DMS 273 (cell line): ENCODE measurements at regions not wholly inside any gene's neighbourhood (a gene's known extent, or its start where the extent isn't known, plus 50 kb on each side); places are given as distances from the start of the nearest gene placed in this dataset.
"Not testable (repeated sequence)": the region's sequence is repeated elsewhere in the genome, so short reads cannot be mapped to it uniquely, and the experiment has no call there.

Experiments
- DNase-seq: peaks from one replicate; lab custom pipeline; 2025; ENCODE audit not compliant: unreplicated experiment; lab: John Stamatoyannopoulos, UW

- no peak for DNase-seq
Observed at GRCh38 chr18:37847544-37847943, 281.9 kb upstream of the CELF4 start.

DNA sequence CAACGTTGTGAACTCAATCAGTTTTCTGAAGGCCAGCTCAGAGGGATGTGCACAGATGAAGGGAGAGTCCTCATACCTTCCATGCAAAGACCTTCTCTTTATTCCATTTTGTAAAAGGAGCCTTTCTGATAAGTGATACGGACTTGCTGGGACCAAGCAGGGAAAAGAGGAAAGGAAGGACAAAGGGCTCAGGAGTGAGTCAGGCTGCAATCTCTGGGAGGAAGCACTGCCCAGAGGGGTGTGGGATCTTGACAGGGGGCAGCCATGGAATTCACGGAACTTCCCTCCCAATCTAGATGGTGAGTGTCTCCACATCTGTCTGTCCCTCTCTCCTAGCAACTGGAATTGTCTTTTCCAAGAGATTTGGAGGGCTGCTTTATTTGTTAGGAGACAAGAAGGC lies 281.4 kb upstream of the CELF4 start:
- no peak for DNase-seq

GRCh38 chr18:37845498-37845897 lies 279.9 kb upstream of the CELF4 start:
- no peak for DNase-seq

GRCh38 chr18:37844209-37844970 lies 278.8 kb upstream of the CELF4 start:
- no peak for DNase-seq

DNA sequence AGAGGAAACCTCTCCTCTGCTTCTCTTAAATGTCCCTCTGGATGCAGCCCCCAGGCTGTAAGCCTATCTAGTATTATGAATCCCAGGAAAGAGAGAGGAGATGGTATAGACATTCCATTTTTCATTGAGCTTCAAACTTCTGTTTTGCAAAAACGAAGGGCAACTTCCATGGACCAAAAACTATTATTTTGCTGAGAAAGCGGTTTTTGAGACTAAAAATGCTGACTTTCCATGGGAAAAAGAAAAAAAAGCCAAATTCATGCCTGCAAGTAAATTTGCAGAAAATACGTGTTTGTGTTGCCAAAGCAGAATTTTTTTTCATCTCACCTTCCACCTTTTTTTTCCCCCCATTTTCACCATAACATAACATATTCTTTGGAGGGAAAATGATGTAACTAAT lies 272.5 kb upstream of the CELF4 start:
- no peak for DNase-seq

- no peak for DNase-seq
Observed at GRCh38 chr18:37836071-37836970, 270.7 kb upstream of the CELF4 start.

DNA sequence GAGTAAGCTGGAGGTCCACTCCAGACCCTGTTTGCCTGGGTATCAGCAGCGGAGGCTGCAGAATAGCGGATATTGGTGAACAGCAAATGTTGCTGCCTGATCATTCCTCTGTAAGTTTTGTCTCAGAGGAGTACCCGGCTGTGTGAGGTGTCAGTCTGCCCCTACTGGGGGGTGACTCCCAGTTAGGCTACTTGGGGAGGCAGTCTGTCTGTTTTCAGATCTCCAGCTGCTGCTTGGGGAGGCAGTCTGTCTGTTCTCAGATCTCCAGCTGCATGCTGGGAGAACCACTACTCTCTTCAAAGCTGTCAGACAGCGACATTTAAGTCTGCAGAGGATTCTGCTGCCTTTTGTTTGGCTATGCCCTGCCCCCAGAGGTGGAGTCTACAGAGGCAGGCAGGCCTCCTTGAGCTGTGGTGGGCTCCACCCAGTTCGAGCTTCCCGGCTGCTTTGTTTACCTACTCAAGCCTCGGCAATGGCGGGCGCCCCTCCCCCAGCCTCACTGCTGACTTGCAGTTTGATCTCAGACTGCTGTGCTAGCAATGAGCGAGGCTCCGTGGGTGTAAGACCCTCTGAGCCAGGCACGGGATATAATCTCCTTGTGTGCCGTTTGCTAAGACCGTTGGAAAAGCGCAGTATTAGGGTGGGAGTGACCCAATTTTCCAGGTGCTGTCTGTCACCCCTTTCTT lies 266.6 kb upstream of the CELF4 start:
- DNase-seq, result not testable (repeated sequence)

DNA sequence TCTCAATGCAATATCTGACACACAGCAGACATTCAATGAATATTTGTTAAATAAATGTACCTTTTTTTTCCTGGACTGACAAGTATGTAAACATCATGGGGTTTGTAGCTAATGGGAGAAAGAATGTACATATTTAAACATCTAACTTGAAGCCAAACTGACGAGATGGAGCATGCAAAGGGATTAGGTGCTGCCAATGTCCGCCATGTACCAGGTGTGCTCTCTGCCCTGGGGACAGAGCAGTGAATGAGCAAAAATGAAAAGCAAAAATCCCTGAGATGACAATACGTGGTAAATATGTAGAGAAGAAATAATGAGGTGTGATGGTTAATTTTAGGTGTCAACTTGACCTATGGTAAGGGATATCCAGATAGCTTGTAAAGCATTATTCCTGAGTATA lies 247.4 kb upstream of the CELF4 start:
- DNase-seq, result no peak

DNA sequence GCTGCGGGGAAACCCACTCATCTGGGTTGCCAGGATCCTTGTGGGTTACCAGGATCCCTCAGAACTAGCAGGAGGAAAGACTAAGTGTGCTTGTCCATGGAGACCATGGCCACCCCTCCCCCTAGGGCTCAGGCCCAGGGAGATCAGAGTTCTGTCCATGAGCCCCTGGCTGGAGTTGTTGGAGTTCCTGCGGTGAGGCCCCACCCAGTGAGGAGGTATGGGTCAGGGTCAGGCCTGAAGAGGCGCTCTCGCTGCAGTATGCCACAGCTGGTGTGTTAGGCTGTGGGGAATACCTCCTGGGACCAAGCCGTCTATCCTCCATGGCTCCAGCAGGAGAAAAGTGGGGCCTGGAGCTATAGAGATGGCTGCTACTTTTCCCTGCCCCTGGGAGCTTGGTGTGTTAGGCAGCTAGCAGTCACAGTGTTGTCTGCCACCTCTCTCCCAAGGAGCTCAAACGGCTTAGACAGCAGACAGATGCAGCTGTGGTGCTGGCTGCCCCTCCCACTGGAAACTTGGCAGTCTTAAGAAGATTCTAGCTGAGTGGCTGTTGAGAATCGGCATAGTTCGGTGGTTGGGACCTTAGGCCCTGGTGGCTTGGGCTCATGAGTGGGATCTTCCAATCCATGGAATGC lies 240.3 kb upstream of the CELF4 start:
- no peak for DNase-seq

- DNase-seq, result no peak
Observed at GRCh38 chr18:37796823-37797349, 231.3 kb upstream of the CELF4 start.

GRCh38 chr18:37787452-37787851 lies 221.9 kb upstream of the CELF4 start:
- DNase-seq, result no peak

DNA sequence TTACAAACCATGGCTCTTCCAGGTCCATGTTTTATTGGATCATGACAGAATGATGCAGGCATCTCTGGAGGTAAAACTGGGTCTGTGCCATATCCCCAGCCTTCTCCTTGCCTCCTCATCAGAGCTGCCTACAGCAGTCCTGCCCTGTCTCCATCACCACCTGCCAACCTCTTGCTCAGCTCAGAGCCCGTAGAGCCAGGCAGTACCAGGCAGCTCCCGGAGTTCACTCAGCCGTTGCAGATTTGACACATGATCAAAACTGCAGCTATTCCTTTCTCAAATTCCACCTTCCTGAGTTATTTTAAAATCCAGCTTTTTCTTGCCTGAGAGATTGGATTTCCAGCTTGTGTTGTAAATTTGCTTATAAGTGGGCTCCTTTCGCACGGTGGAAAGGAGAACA lies 218.2 kb upstream of the CELF4 start:
- DNase-seq, result no peak

- DNase-seq, result no peak
Observed at GRCh38 chr18:37779220-37779619, 213.6 kb upstream of the CELF4 start.

DNA sequence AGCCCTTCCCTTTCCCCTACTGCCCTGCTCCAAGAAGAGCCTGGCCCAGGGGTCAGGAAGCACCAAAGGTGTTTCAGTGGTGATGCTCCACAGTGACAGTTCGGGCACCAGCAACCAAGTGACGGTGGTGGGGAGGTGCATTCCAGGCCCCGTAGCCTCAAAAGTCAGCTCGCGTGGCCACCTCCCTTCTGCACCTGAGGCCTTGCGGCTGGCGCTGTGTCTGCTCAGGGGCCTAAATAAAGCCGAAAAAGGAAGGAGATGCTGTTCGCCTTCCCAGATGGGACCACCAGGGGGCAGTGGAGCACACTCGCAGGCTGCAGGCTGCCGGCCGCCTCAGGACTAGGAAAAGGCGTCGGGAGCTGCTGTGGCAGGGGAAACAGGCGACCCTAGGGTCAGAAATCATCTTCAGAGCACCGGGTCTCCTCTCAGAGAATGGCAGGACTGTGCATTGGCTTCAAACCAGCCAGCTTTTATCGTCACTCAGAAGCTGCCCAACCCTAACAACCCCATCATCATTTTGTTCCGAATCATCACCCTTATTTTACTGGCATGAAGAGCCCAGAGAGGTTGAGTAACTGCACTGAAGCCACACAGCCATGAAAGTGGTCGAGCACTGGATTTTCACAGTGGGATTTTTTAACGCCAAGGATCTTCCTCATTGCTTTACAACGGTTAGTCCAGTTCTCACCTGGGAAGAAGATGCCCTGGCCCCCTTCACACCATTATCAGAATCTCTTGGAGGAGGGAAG lies 213.0 kb upstream of the CELF4 start:
- peak; percentile 87 for DNase-seq

DNA sequence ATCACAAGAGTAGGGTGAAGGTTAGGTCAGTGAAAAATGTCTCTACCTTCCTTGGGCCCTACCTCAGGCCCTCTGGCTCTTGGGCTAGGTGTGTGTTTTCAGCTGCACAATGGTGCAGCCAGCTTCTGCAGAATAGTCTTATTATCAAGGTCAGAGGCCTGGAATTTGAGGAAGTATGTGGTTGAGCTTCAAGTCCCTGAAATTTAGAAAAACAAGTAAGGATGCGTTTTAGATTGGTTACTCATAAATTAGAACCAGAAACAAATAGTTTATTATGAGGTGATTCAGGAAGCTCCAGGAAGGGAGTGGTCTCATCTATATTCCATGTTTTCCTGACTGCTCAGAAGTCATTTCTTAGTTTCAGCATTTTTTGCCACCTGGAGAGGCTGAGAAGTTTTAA lies 204.2 kb upstream of the CELF4 start:
- no peak for DNase-seq

DNA sequence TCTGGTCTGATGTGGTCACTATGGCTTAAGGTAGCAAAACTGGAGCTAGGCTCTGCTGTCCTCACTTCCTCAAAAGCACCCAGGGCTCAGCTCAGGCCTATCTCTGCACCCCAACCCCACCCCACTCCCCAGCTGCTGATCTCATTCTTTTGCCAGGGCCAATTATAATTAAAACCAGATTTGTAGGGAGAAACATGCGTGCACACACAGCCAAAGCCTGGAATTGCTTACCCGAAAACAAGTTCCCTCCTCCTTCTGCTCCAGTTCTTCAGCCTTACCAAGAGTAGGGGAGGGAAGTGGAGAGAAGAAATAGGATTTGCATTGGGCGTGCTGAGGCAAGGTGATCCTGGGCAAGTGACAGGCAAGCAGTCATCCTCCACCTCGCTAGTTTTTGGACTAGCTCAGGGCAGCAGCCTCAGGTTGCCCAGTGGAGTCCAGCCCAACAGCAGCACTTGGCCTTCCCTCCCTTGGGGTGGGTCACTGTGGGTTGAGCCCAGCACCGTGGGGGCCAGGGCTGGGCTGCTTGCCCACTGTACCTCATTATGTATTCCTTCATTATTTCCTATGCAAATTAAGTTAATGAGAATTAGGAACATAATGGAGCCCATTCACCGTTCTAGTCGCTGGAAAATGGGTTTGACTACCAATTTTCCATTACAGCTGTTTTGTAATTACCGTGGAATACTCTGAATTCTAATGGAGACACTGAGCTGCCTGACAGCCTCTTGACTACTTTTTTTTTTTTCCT lies 199.1 kb upstream of the CELF4 start:
- no peak for DNase-seq

GRCh38 chr18:37762076-37762621 lies 196.6 kb upstream of the CELF4 start:
- DNase-seq, result no peak

GRCh38 chr18:37754141-37754540 lies 188.5 kb upstream of the CELF4 start:
- DNase-seq, result no peak

DNA sequence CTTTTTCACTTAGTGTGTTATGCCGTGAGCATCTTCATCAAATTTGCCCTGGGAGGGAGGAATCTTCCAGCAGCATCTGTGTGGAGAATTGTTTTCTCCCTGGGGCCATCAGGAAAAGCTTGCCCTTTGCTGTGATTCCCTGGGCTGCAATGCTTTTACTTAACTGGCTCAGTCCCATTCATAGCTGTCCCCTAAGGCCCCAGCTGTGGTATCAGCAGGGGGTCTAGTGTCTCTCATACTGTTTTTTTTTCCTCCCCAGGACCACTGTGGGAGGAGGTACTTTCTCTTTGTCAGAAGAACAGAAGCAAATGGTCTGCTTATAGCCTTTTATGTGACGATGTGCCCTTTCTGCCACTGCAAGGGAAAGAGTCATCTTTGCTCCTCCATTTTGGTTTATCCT lies 176.8 kb upstream of the CELF4 start:
- peak; percentile 49 for DNase-seq
